Endothelial cell (in vitro differentiated cells): ENCODE measurements at regions not wholly inside any gene's neighbourhood (a gene's known extent, or its start where the extent isn't known, plus 50 kb on each side); places are given as distances from the start of the nearest gene placed in this dataset.

Experiments
- DNase-seq: peaks from one replicate; pipeline ENCODE4 v3.0.0; 2021; ENCODE audit warnings: low spot score
- H3K27ac Mint-ChIP-seq: one replicate; pipeline ENCODE4 v1.8.0; 2021; ENCODE audit warnings: mixed read lengths, inconsistent platforms; ENCODE audit not compliant: unreplicated experiment
- H3K27me3 Mint-ChIP-seq: one replicate; pipeline ENCODE4 v1.8.0; 2021; ENCODE audit warnings: mild to moderate bottlenecking, moderate library complexity, mixed read lengths, inconsistent platforms; ENCODE audit not compliant: unreplicated experiment
- H3K36me3 Mint-ChIP-seq: one replicate; pipeline ENCODE4 v1.8.0; 2021; ENCODE audit warnings: mild to moderate bottlenecking, low read depth, mixed read lengths, inconsistent platforms; ENCODE audit not compliant: unreplicated experiment
- H3K4me1 Mint-ChIP-seq: one replicate; pipeline ENCODE4 v1.8.0; 2021; ENCODE audit warnings: mild to moderate bottlenecking, mixed read lengths, inconsistent platforms; ENCODE audit not compliant: unreplicated experiment
- H3K4me3 Mint-ChIP-seq: one replicate; pipeline ENCODE4 v1.8.0; 2021; ENCODE audit warnings: mild to moderate bottlenecking, mixed read lengths, inconsistent platforms; ENCODE audit not compliant: unreplicated experiment
- H3K9me3 Mint-ChIP-seq: one replicate; pipeline ENCODE4 v1.8.0; 2021; ENCODE audit warnings: mixed read lengths, inconsistent platforms; ENCODE audit not compliant: unreplicated experiment
- CTCF ChIP-seq: fragments of 200-600 bp; sonication (generic); IDR thresholded peaks from one replicate; pipeline ENCODE4 v1.5.0; 2021; ENCODE audit warnings: antibody characterized with exemption; ENCODE audit not compliant: unreplicated experiment

GRCh38 chr11:33420959-33421566 is 163.9 kb downstream of the HIPK3 start:
- Mint-ChIP-seq H3K4me3 (no peak overlapping the region), H3K9me3 (peaks cover 4% of the 10 kb centered on the region), H3K27ac (no peak overlapping the region), H3K36me3 (no peaks in the 10 kb centered on the region), H3K27me3 (no peaks in the 10 kb centered on the region), H3K4me1 (peaks cover 4% of the 10 kb centered on the region)
- no peak for DNase-seq
- no peak for TF ChIP-seq CTCF

- peaks cover 4% of the 10 kb centered on the region for H3K9me3 Mint-ChIP-seq
- no peaks in the 10 kb centered on the region for H3K36me3 Mint-ChIP-seq
- H3K27ac Mint-ChIP-seq = no peak overlapping the region
- DNase-seq = no peak
- H3K4me3 Mint-ChIP-seq = no peak overlapping the region
- H3K4me1 Mint-ChIP-seq = peaks cover 4% of the 10 kb centered on the region
- no peak for TF ChIP-seq CTCF
- no peaks in the 10 kb centered on the region for H3K27me3 Mint-ChIP-seq
Observed at GRCh38 chr11:33419924-33420323, 162.7 kb downstream of the HIPK3 start.

GRCh38 chr11:33417121-33417520 is 159.9 kb downstream of the HIPK3 start:
- no peak for TF ChIP-seq CTCF
- Mint-ChIP-seq H3K4me1 (peaks cover 9% of the 10 kb centered on the region), H3K36me3 (no peaks in the 10 kb centered on the region), H3K9me3 (peaks cover 4% of the 10 kb centered on the region), H3K27me3 (no peaks in the 10 kb centered on the region), H3K27ac (no peak overlapping the region), H3K4me3 (no peak overlapping the region)
- DNase-seq = no peak

GRCh38 chr11:33413301-33413700 is 156.1 kb downstream of the HIPK3 start:
- Mint-ChIP-seq H3K4me1 (peaks cover 9% of the 10 kb centered on the region), H3K27ac (no peak overlapping the region), H3K9me3 (peaks cover 4% of the 10 kb centered on the region), H3K4me3 (no peak overlapping the region), H3K36me3 (no peaks in the 10 kb centered on the region), H3K27me3 (no peaks in the 10 kb centered on the region)
- no peak for DNase-seq
- TF ChIP-seq CTCF = no peak

- peaks cover under 1% of the 10 kb centered on the region for H3K9me3 Mint-ChIP-seq
- no peak overlapping the region for H3K27ac Mint-ChIP-seq
- H3K4me3 Mint-ChIP-seq = no peak overlapping the region
- no peaks in the 10 kb centered on the region for H3K36me3 Mint-ChIP-seq
- no peak for TF ChIP-seq CTCF
- DNase-seq = no peak
- no peaks in the 10 kb centered on the region for H3K27me3 Mint-ChIP-seq
- H3K4me1 Mint-ChIP-seq = peaks cover 10% of the 10 kb centered on the region
Observed at GRCh38 chr11:33412241-33412640, 155.1 kb downstream of the HIPK3 start.
